Osteoblast (primary cell): ENCODE measurements at regions not wholly inside any gene's neighbourhood (a gene's known extent, or its start where the extent isn't known, plus 50 kb on each side); places are given as distances from the start of the nearest gene placed in this dataset.
A peak's percentile ranks its signal among the peaks of the same experiment; 100 is the strongest.

Experiments
- DNase-seq: peaks from one replicate; pipeline ENCODE4 v3.0.0; 2011; ENCODE audit warnings: low spot score, mixed read lengths; ENCODE audit not compliant: insufficient read length; ENCODE audit errors: missing footprints
- H2AFZ ChIP-seq: 2 replicates; pipeline ENCODE4 v1.6.0; 2011; ENCODE audit warnings: mild to moderate bottlenecking, low read length
- H3K27ac ChIP-seq: 2 replicates; pipeline ENCODE4 v1.5.1; 2011; ENCODE audit warnings: mild to moderate bottlenecking, low read depth, low read length, moderate library complexity
- H3K27me3 ChIP-seq: 2 replicates; pipeline ENCODE4 v1.6.0; 2012; ENCODE audit warnings: mild to moderate bottlenecking, control low read depth, inconsistent platforms, low read length, moderate library complexity; ENCODE audit not compliant: insufficient read depth
- H3K36me3 ChIP-seq: 2 replicates; pipeline ENCODE4 v1.5.1; 2011; ENCODE audit warnings: mild to moderate bottlenecking, low read length, control low read depth, moderate library complexity; ENCODE audit not compliant: insufficient read depth
- H3K4me1 ChIP-seq: 2 replicates; pipeline ENCODE4 v1.5.1; 2011; ENCODE audit warnings: mild to moderate bottlenecking, low read length, control low read depth, moderate library complexity; ENCODE audit not compliant: insufficient read depth
- H3K4me2 ChIP-seq: 2 replicates; pipeline ENCODE4 v1.6.0; 2011; ENCODE audit warnings: mild to moderate bottlenecking, low read length; ENCODE audit not compliant: insufficient read depth
- H3K4me3 ChIP-seq: fragments of 200-600 bp; sonication (generic); 3 replicates; pipeline ENCODE4 v1.5.1; 2012; ENCODE audit warnings: mild to moderate bottlenecking, low read length, inconsistent platforms; ENCODE audit not compliant: insufficient read depth
- H3K79me2 ChIP-seq: 2 replicates; pipeline ENCODE4 v1.6.0; 2012; ENCODE audit warnings: mild to moderate bottlenecking, low read length, control low read depth, inconsistent platforms; ENCODE audit not compliant: insufficient read depth
- H3K9me3 ChIP-seq: 2 replicates; pipeline ENCODE4 v1.5.1; 2011; ENCODE audit warnings: low read depth, low read length, control low read depth
- H4K20me1 ChIP-seq: 2 replicates; pipeline ENCODE4 v1.6.0; 2012; ENCODE audit warnings: mild to moderate bottlenecking, low read length, control low read depth; ENCODE audit not compliant: insufficient read depth
- TF ChIP-seq, protein P1 (sequence below): IDR thresholded peaks from 2 replicates; pipeline ENCODE4 v1.5.1; 2011; ENCODE audit warnings: mild to moderate bottlenecking, low read depth, low read length, moderate library complexity; ENCODE audit errors: extremely low read depth

- H4K20me1 ChIP-seq: no peaks in the 10 kb centered on the region
- no peaks in the 10 kb centered on the region for H3K79me2 ChIP-seq
- H3K4me2 ChIP-seq: no peak overlapping the region
- no peaks in the 10 kb centered on the region for H3K4me1 ChIP-seq
- H3K36me3 ChIP-seq: no peaks in the 10 kb centered on the region
- no peak overlapping the region for H2AFZ ChIP-seq
- H3K27ac ChIP-seq: no peak overlapping the region
- H3K9me3 ChIP-seq: no peaks in the 10 kb centered on the region
- H3K4me3 ChIP-seq: no peak overlapping the region
- no peaks in the 10 kb centered on the region for H3K27me3 ChIP-seq
- no peak for DNase-seq
- TF ChIP-seq, protein P1, sequence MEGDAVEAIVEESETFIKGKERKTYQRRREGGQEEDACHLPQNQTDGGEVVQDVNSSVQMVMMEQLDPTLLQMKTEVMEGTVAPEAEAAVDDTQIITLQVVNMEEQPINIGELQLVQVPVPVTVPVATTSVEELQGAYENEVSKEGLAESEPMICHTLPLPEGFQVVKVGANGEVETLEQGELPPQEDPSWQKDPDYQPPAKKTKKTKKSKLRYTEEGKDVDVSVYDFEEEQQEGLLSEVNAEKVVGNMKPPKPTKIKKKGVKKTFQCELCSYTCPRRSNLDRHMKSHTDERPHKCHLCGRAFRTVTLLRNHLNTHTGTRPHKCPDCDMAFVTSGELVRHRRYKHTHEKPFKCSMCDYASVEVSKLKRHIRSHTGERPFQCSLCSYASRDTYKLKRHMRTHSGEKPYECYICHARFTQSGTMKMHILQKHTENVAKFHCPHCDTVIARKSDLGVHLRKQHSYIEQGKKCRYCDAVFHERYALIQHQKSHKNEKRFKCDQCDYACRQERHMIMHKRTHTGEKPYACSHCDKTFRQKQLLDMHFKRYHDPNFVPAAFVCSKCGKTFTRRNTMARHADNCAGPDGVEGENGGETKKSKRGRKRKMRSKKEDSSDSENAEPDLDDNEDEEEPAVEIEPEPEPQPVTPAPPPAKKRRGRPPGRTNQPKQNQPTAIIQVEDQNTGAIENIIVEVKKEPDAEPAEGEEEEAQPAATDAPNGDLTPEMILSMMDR: no peak
Measured at GRCh38 chr15:95541301-95541700, 789.2 kb upstream of the NR2F2 start.

DNA sequence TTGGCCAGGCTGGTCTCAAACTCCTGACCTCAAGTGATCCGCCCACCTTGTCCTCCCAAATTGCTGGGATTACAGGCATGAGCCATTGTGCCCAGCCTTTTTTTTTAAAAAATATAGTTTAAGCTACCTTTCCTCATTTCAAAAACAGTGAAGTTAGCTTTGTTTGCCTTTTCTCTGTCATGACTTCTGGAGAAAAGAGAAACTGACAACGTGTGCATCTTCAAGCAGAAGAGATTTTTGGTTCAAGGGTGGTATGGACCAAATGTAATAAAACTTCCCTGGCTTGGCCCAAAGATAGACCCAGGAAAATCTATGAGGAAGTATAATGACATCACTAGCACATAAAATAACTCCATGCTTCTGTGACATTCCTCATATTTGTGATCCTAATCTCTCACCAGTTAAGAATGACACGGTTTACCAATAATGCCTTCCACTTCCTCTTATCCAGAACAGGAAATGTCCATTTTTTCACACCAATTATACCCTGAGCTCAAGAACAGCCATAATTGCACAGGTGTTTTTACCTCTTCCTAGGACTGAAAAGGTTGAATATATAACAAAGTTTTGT, 781.2 kb upstream of the NR2F2 start:
- no peaks in the 10 kb centered on the region for H3K4me1 ChIP-seq
- H3K27me3 ChIP-seq: no peaks in the 10 kb centered on the region
- no peak overlapping the region for H2AFZ ChIP-seq
- TF ChIP-seq, protein P1: no peak
- no peak overlapping the region for H3K27ac ChIP-seq
- H3K4me3 ChIP-seq: no peak overlapping the region
- H3K36me3 ChIP-seq: no peaks in the 10 kb centered on the region
- no peak overlapping the region for H3K4me2 ChIP-seq
- no peaks in the 10 kb centered on the region for H3K9me3 ChIP-seq
- no peak for DNase-seq
- H3K79me2 ChIP-seq: no peaks in the 10 kb centered on the region
- no peaks in the 10 kb centered on the region for H4K20me1 ChIP-seq

DNA sequence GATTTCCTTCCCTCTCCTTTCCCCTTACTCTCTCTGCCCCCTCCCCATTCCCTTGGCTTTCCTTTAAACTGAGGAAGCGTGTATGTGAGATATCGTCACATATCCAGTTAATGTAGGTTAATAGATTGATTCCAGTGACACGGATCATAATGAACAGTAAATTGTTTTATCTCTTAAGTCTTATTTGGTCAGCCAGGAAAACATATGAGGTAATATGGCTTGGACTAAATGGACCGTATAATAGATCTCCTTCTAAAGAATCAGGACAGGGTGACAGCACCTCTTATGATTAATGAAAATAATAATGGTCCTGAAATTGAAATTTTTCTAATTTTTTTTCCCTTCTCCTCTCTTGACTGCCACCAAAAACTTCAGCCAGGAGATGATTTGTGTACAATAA, 779.8 kb upstream of the NR2F2 start:
- Histone ChIP-seq H3K4me2 (no peak overlapping the region), H3K36me3 (no peaks in the 10 kb centered on the region), H4K20me1 (no peaks in the 10 kb centered on the region), H3K4me3 (no peak overlapping the region), H3K79me2 (no peaks in the 10 kb centered on the region), H2AFZ (no peak overlapping the region), H3K9me3 (no peaks in the 10 kb centered on the region), H3K4me1 (no peaks in the 10 kb centered on the region), H3K27me3 (no peaks in the 10 kb centered on the region), H3K27ac (no peak overlapping the region)
- TF ChIP-seq, protein P1: no peak
- no peak for DNase-seq

DNA sequence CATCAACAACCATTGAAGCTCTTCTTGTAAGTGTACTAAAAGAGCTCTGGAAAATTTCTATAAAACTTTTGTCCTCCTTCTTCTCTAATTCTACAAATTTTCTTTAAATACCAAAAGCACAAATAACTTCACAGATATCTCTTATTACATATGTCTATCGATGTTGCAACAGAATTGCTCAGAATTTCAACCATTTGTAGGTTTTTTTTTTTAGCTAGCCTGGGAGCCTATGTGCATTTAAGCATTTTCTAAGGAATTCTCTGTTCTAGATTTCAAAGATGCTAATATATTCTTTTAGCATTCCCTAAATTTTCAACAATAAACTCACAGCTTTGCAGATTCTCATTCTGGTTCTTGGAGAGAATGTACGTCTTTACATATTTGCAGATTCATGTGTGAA, 774.3 kb upstream of the NR2F2 start:
- TF ChIP-seq, protein P1: no peak
- Histone ChIP-seq H2AFZ (no peak overlapping the region), H3K27me3 (no peaks in the 10 kb centered on the region), H3K79me2 (no peaks in the 10 kb centered on the region), H3K36me3 (no peaks in the 10 kb centered on the region), H3K27ac (no peak overlapping the region), H3K4me1 (peaks cover 24% of the 10 kb centered on the region), H4K20me1 (no peaks in the 10 kb centered on the region), H3K4me3 (no peak overlapping the region), H3K4me2 (peak overlapping the region; percentile 72), H3K9me3 (no peaks in the 10 kb centered on the region)
- DNase-seq: no peak
